OCI-LY1 (cell line): ENCODE measurements at regions not wholly inside any gene's neighbourhood (a gene's known extent, or its start where the extent isn't known, plus 50 kb on each side); places are given as distances from the start of the nearest gene placed in this dataset.

ENCODE experiments used
- CTCF ChIP-seq: fragments of 200-600 bp; sonication (generic), shearing (Covaris generic); IDR thresholded peaks from 2 replicates; pipeline ENCODE4 v1.5.1; 2017; ENCODE audit warnings: mild to moderate bottlenecking, antibody characterized with exemption, low read length, moderate library complexity, mixed read lengths
- EZH2 ChIP-seq: fragments of 200-600 bp; sonication (generic), shearing (Covaris generic); IDR thresholded peaks from 2 replicates; pipeline ENCODE4 v1.8.0; 2017; ENCODE audit warnings: borderline replicate concordance, mixed run types, mild to moderate bottlenecking, antibody characterized with exemption, low read length, moderate library complexity, mixed read lengths

GRCh38 chr3:153657046-153657445 is 464.1 kb upstream of the ARHGEF26 start:
- TF ChIP-seq EZH2 (no peak), CTCF (no peak)
